Neural cell (in vitro differentiated cells): ENCODE measurements at regions not wholly inside any gene's neighbourhood (a gene's known extent, or its start where the extent isn't known, plus 50 kb on each side); places are given as distances from the start of the nearest gene placed in this dataset.

ENCODE experiments used
- H2AFZ ChIP-seq: fragments of 200-600, 300-800 bp; sonication (generic), shearing (Covaris generic); 2 replicates; pipeline ENCODE4 v1.6.0; 2014; ENCODE audit warnings: low read depth, mild to moderate bottlenecking, antibody characterized with exemption, low read length, moderate library complexity
- H3F3A ChIP-seq: fragments of 200-600 bp; shearing (Covaris generic); 2 replicates; pipeline ENCODE4 v1.6.1; 2016; ENCODE audit warnings: mild to moderate bottlenecking, moderate library complexity, mixed read lengths, antibody characterized with exemption, low read length; ENCODE audit not compliant: insufficient read depth, poor library complexity, severe bottlenecking
- H3K27ac ChIP-seq: fragments of 200-600, 300-800 bp; sonication (generic), shearing (Covaris generic); 2 replicates; pipeline ENCODE4 v1.5.1; 2014; ENCODE audit warnings: mild to moderate bottlenecking, low read length, moderate library complexity
- H3K27me3 ChIP-seq: fragments of 300-800, 200-600 bp; sonication (generic), shearing (Covaris generic); 2 replicates; pipeline ENCODE4 v1.6.0; 2014; ENCODE audit warnings: mild to moderate bottlenecking, low read depth, low read length, moderate library complexity; ENCODE audit not compliant: insufficient read depth
- H3K36me3 ChIP-seq: fragments of 300-800, 200-600 bp; sonication (generic), shearing (Covaris generic); 2 replicates; pipeline ENCODE4 v1.5.1; 2014; ENCODE audit warnings: mild to moderate bottlenecking, antibody characterized with exemption, low read length, moderate library complexity; ENCODE audit not compliant: insufficient read depth
- H3K4me2 ChIP-seq: fragments of 300-800, 200-600 bp; sonication (generic), shearing (Covaris generic); 2 replicates; pipeline ENCODE4 v1.6.0; 2014; ENCODE audit warnings: mild to moderate bottlenecking, low read length
- H3K4me3 ChIP-seq: fragments of 300-800, 200-600 bp; sonication (generic), shearing (Covaris generic); 2 replicates; pipeline ENCODE4 v1.5.1; 2014; ENCODE audit warnings: mild to moderate bottlenecking, low read length, moderate library complexity
- H3K79me2 ChIP-seq: fragments of 200-600 bp; shearing (Covaris generic); replicated peaks from 2 replicates; pipeline ENCODE4 v1.6.0; 2014; ENCODE audit warnings: mild to moderate bottlenecking, low read length, moderate library complexity; ENCODE audit not compliant: insufficient read depth
- H3K9ac ChIP-seq: fragments of 300-800, 200-600 bp; sonication (generic), shearing (Covaris generic); 2 replicates; pipeline ENCODE4 v1.6.1; 2016; ENCODE audit warnings: mild to moderate bottlenecking, low read length, mixed read lengths
- H3K9me2 ChIP-seq: fragments of 200-600 bp; shearing (Covaris generic); 2 replicates; pipeline ENCODE4 v1.6.1; 2016; ENCODE audit warnings: mild to moderate bottlenecking, low read length, mixed read lengths; ENCODE audit not compliant: insufficient read depth
- H3K9me3 ChIP-seq: fragments of 200-600, 300-800 bp; sonication (generic), shearing (Covaris generic); 2 replicates; pipeline ENCODE4 v1.6.1; 2016; ENCODE audit warnings: mild to moderate bottlenecking, mixed run types, low read length, moderate library complexity, mixed read lengths
- H4K20me1 ChIP-seq: fragments of 200-600 bp; shearing (Covaris generic); 2 replicates; pipeline ENCODE4 v1.6.1; 2016; ENCODE audit warnings: mild to moderate bottlenecking, mixed run types; ENCODE audit not compliant: insufficient read depth
- EP300 ChIP-seq: fragments of 450-650 bp; conservative IDR thresholded peaks from 2 replicates; pipeline ENCODE4 v1.6.1; 2014; ENCODE audit warnings: antibody characterized with exemption, mild to moderate bottlenecking, moderate library complexity; ENCODE audit not compliant: poor library complexity, severe bottlenecking
- EZH2 ChIP-seq: fragments of 200-600, 300-800 bp; shearing (Covaris generic), sonication (generic); IDR thresholded peaks from 2 replicates; pipeline ENCODE4 v1.6.1; 2014; ENCODE audit warnings: antibody characterized with exemption, low read length, borderline replicate concordance, mild to moderate bottlenecking; ENCODE audit not compliant: insufficient read depth, poor library complexity, severe bottlenecking
- MXI1 ChIP-seq: fragments of 450-650 bp; conservative IDR thresholded peaks from 2 replicates; pipeline ENCODE4 v1.6.1; 2014; ENCODE audit warnings: antibody characterized with exemption, mild to moderate bottlenecking; ENCODE audit not compliant: poor library complexity, severe bottlenecking
- POLR2AphosphoS5 ChIP-seq: IDR thresholded peaks from 2 replicates; pipeline ENCODE4 v1.6.1; 2012
- RAD21 ChIP-seq: fragments of 450-650 bp; conservative IDR thresholded peaks from 2 replicates; pipeline ENCODE4 v1.6.1; 2014; ENCODE audit warnings: antibody characterized with exemption, mild to moderate bottlenecking, moderate library complexity
- SMC3 ChIP-seq: fragments of 450-650 bp; conservative IDR thresholded peaks from 2 replicates; pipeline ENCODE4 v1.6.1; 2014; ENCODE audit warnings: antibody characterized with exemption, mild to moderate bottlenecking, moderate library complexity; ENCODE audit not compliant: poor library complexity
- TAF1 ChIP-seq: IDR thresholded peaks from 2 replicates; pipeline ENCODE4 v1.6.1; 2012; ENCODE audit warnings: low read depth
- TF ChIP-seq, protein P1 (sequence below): IDR thresholded peaks from 2 replicates; pipeline ENCODE4 v1.6.1; 2012; ENCODE audit warnings: borderline replicate concordance
- TF ChIP-seq, protein P2 (sequence below): fragments of 450-650 bp; IDR thresholded peaks from 2 replicates; pipeline ENCODE4 v1.5.1; 2014; ENCODE audit warnings: antibody characterized with exemption, mild to moderate bottlenecking, moderate library complexity; ENCODE audit not compliant: poor library complexity, severe bottlenecking

DNA sequence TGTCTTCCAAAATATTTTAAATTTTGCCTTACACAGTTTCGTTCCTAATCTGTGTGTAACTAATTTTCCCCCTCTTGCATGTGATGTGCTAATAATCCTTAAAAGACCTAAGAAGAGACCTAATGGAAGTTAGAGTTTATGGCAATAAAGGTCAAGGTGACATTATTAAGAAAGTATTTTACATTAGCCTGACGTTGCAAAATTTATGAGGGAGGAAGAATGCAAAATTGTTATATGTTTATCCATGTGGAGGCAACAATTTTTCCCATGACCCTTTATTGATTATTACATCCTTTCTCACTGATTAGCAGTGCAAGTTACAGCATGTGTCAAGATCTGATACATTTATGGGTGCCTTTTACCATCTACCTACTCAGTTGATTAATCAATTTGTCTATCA lies 373.8 kb upstream of the ROBO1 start:
- Histone ChIP-seq H3K36me3 (no peaks in the 10 kb centered on the region), H3K27ac (no peak overlapping the region), H2AFZ (no peak overlapping the region), H3K9ac (no peak overlapping the region), H3K9me2 (no peaks in the 10 kb centered on the region), H3F3A (no peaks in the 10 kb centered on the region), H4K20me1 (no peaks in the 10 kb centered on the region), H3K79me2 (no peaks in the 10 kb centered on the region), H3K4me2 (no peak overlapping the region), H3K27me3 (no peaks in the 10 kb centered on the region), H3K4me3 (no peak overlapping the region), H3K9me3 (no peaks in the 10 kb centered on the region)
- TF ChIP-seq EZH2, result no peak
- TF ChIP-seq MXI1, result no peak
- TF ChIP-seq POLR2AphosphoS5, result no peak
- TF ChIP-seq TAF1, result no peak
- no peak for TF ChIP-seq RAD21
- TF ChIP-seq, protein P1, sequence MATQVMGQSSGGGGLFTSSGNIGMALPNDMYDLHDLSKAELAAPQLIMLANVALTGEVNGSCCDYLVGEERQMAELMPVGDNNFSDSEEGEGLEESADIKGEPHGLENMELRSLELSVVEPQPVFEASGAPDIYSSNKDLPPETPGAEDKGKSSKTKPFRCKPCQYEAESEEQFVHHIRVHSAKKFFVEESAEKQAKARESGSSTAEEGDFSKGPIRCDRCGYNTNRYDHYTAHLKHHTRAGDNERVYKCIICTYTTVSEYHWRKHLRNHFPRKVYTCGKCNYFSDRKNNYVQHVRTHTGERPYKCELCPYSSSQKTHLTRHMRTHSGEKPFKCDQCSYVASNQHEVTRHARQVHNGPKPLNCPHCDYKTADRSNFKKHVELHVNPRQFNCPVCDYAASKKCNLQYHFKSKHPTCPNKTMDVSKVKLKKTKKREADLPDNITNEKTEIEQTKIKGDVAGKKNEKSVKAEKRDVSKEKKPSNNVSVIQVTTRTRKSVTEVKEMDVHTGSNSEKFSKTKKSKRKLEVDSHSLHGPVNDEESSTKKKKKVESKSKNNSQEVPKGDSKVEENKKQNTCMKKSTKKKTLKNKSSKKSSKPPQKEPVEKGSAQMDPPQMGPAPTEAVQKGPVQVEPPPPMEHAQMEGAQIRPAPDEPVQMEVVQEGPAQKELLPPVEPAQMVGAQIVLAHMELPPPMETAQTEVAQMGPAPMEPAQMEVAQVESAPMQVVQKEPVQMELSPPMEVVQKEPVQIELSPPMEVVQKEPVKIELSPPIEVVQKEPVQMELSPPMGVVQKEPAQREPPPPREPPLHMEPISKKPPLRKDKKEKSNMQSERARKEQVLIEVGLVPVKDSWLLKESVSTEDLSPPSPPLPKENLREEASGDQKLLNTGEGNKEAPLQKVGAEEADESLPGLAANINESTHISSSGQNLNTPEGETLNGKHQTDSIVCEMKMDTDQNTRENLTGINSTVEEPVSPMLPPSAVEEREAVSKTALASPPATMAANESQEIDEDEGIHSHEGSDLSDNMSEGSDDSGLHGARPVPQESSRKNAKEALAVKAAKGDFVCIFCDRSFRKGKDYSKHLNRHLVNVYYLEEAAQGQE, result no peak
- no peak for TF ChIP-seq SMC3
- no peak for TF ChIP-seq EP300
- TF ChIP-seq, protein P2, sequence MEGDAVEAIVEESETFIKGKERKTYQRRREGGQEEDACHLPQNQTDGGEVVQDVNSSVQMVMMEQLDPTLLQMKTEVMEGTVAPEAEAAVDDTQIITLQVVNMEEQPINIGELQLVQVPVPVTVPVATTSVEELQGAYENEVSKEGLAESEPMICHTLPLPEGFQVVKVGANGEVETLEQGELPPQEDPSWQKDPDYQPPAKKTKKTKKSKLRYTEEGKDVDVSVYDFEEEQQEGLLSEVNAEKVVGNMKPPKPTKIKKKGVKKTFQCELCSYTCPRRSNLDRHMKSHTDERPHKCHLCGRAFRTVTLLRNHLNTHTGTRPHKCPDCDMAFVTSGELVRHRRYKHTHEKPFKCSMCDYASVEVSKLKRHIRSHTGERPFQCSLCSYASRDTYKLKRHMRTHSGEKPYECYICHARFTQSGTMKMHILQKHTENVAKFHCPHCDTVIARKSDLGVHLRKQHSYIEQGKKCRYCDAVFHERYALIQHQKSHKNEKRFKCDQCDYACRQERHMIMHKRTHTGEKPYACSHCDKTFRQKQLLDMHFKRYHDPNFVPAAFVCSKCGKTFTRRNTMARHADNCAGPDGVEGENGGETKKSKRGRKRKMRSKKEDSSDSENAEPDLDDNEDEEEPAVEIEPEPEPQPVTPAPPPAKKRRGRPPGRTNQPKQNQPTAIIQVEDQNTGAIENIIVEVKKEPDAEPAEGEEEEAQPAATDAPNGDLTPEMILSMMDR, result no peak

- Histone ChIP-seq H3K79me2 (no peaks in the 10 kb centered on the region), H3K4me2 (no peak overlapping the region)
Observed at GRCh38 chr3:80116281-80116680, 348.5 kb upstream of the ROBO1 start.

More at GRCh38 chr3:80116281-80116680, 348.5 kb upstream of the ROBO1 start:
- Histone ChIP-seq H3K9ac (no peak overlapping the region), H3K27me3 (no peaks in the 10 kb centered on the region), H3K4me3 (no peak overlapping the region), H3K27ac (no peak overlapping the region), H4K20me1 (no peaks in the 10 kb centered on the region), H2AFZ (no peak overlapping the region), H3K36me3 (no peaks in the 10 kb centered on the region), H3F3A (no peaks in the 10 kb centered on the region), H3K9me3 (no peaks in the 10 kb centered on the region), H3K9me2 (no peaks in the 10 kb centered on the region)
- TF ChIP-seq EP300, result no peak
- TF ChIP-seq, protein P1, result no peak
- TF ChIP-seq POLR2AphosphoS5, result no peak
- TF ChIP-seq EZH2, result no peak
- TF ChIP-seq, protein P2, result no peak
- TF ChIP-seq MXI1, result no peak
- TF ChIP-seq RAD21, result no peak
- TF ChIP-seq TAF1, result no peak
- TF ChIP-seq SMC3, result no peak
